HL-60 (cell line): ENCODE measurements at regions not wholly inside any gene's neighbourhood (a gene's known extent, or its start where the extent isn't known, plus 50 kb on each side); places are given as distances from the start of the nearest gene placed in this dataset.

Experiments used
- POLR2AphosphoS5 ChIP-seq: IDR thresholded peaks from 2 replicates; pipeline ENCODE4 v1.6.1; 2012; ENCODE audit warnings: low read depth
- TF ChIP-seq, protein P1 (sequence below): IDR thresholded peaks from one replicate; pipeline ENCODE4 v1.5.1; 2011; ENCODE audit warnings: low read length, control low read depth, inconsistent platforms; ENCODE audit not compliant: insufficient read depth

DNA sequence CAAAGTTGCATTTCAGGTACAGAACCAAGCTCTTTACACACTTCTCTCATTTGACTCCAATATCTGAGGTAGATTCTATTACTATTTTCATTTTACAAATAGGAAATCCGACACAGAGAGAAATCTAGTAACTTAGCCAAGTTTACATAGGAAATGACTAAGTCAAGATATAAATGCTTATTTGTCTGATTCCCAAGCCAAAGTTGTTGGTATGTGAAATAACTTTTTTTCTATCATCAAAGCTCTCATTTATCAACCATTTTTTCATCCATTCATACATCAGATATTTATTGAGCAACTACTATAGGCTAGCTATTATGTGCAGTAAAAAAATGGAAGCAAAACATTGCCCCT is 89.2 kb upstream of the MITF start:
- no peak for TF ChIP-seq POLR2AphosphoS5
- TF ChIP-seq, protein P1, sequence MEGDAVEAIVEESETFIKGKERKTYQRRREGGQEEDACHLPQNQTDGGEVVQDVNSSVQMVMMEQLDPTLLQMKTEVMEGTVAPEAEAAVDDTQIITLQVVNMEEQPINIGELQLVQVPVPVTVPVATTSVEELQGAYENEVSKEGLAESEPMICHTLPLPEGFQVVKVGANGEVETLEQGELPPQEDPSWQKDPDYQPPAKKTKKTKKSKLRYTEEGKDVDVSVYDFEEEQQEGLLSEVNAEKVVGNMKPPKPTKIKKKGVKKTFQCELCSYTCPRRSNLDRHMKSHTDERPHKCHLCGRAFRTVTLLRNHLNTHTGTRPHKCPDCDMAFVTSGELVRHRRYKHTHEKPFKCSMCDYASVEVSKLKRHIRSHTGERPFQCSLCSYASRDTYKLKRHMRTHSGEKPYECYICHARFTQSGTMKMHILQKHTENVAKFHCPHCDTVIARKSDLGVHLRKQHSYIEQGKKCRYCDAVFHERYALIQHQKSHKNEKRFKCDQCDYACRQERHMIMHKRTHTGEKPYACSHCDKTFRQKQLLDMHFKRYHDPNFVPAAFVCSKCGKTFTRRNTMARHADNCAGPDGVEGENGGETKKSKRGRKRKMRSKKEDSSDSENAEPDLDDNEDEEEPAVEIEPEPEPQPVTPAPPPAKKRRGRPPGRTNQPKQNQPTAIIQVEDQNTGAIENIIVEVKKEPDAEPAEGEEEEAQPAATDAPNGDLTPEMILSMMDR, result no peak
